HepG2 (cell line): ENCODE measurements at regions not wholly inside any gene's neighbourhood (a gene's known extent, or its start where the extent isn't known, plus 50 kb on each side); places are given as distances from the start of the nearest gene placed in this dataset.

ENCODE experiments used
- ATAC-seq: fragments of 200-7000 bp; cut with Tn5 transposase; 3 replicates; pipeline ENCODE4 v1.9.1; 2020; ENCODE audit warnings: mild to moderate bottlenecking, moderate library complexity
- BruUV-seq: library from RNA; stranded (reverse); fragments of 400-500 nt; replicated peaks from 2 replicates; lab custom pipeline; 2021; lab: Mats Ljungman, UMichigan
- CTCF ChIA-PET: fragments of 300-600 bp; formaldehyde crosslinking; extraction: SDS; loops from one replicate; lab custom pipeline; 2021; ENCODE audit warnings: low total read pairs, inconsistent platforms, low intra/inter-chr PET ratio; lab: Yijun Ruan, JAX
- POLR2A ChIA-PET: fragments of 350-600 bp; sonication (Branson Sonifier 250); formaldehyde crosslinking; loops from one replicate; lab custom pipeline; 2020; ENCODE audit warnings: antibody characterized with exemption, inconsistent platforms; lab: Yijun Ruan, JAX
- DNase-seq: peaks from one replicate; pipeline ENCODE4 v3.0.0-alpha.2; 2015; ENCODE audit warnings: low spot score
- FAIRE-seq: peaks from 3 replicates; lab custom pipeline; 2011; peaks lifted over from hg19 to GRCh38; lab: Jason Lieb, UNC
- H2AFZ ChIP-seq: one replicate; pipeline ENCODE4 v1.6.1; 2011; ENCODE audit warnings: low read length, inconsistent platforms
- H3K27ac ChIP-seq: fragments of 300-600 bp; 3 replicates; pipeline ENCODE4 v1.8.0; 2011; ENCODE audit warnings: mixed run types, mild to moderate bottlenecking, mixed read lengths, low read length, inconsistent platforms; ENCODE audit not compliant: insufficient read depth; ENCODE audit errors: extremely low read length
- H3K27me3 ChIP-seq, 2 experiments: fragments of 200-600 bp in 1 of 2; 2 replicates in 1 of 2; 3 replicates in 1 of 2; pipeline versions ENCODE4 v1.6.0 to v1.8.0; 2011; ENCODE audit warnings: low read length in 2 of 2, mild to moderate bottlenecking in 2 of 2, moderate library complexity in 2 of 2, inconsistent platforms in 1 of 2; ENCODE audit not compliant: insufficient read depth in 2 of 2, control insufficient read depth in 1 of 2
- H3K36me3 ChIP-seq, 2 experiments: fragments of 200-600 bp in 1 of 2; replicated peaks in 1 of 2; 2 replicates in 1 of 2; 3 replicates in 1 of 2; pipeline versions ENCODE4 v1.5.1 to v1.8.0; 2011; ENCODE audit warnings: low read length in 2 of 2, inconsistent platforms in 1 of 2; ENCODE audit not compliant: insufficient read depth in 2 of 2, control insufficient read depth in 1 of 2
- H3K4me1 ChIP-seq: 2 replicates; pipeline ENCODE4 v1.5.1; 2012; ENCODE audit warnings: low read length, inconsistent platforms; ENCODE audit not compliant: insufficient read depth
- H3K4me2 ChIP-seq: 2 replicates; pipeline ENCODE4 v1.6.0; 2011; ENCODE audit warnings: low read depth, low read length, inconsistent platforms
- H3K4me3 ChIP-seq, 3 experiments: fragments of 200-600 bp in 1 of 3; sonication (generic), shearing (Covaris generic) in 1 of 3; replicated peaks in 1 of 3; 2 replicates each; pipeline ENCODE4 v1.5.1; 2011 to 2016; ENCODE audit warnings: low read length in 3 of 3, inconsistent platforms in 2 of 3, low read depth in 2 of 3, mild to moderate bottlenecking in 2 of 3, control low read depth in 1 of 3, mixed read lengths in 1 of 3; ENCODE audit not compliant: insufficient read depth in 1 of 3
- H3K79me2 ChIP-seq: one replicate; pipeline ENCODE4 v1.6.1; 2011; ENCODE audit warnings: low read length, inconsistent platforms; ENCODE audit not compliant: insufficient read depth
- H3K9ac ChIP-seq: 2 replicates; pipeline ENCODE4 v1.6.0; 2011; ENCODE audit warnings: mild to moderate bottlenecking, low read depth, low read length, inconsistent platforms; ENCODE audit not compliant: insufficient read depth
- H3K9me3 ChIP-seq: 2 replicates; pipeline ENCODE4 v1.5.1; 2012; ENCODE audit warnings: mild to moderate bottlenecking, low read length
- H4K20me1 ChIP-seq: 2 replicates; pipeline ENCODE4 v1.6.0; 2011; ENCODE audit warnings: inconsistent platforms, mild to moderate bottlenecking, low read length, moderate library complexity; ENCODE audit not compliant: insufficient read depth
- MYNN ChIP-seq: sonication (generic); formaldehyde crosslinking; IDR thresholded peaks from 2 replicates; pipeline ENCODE4 v1.4.0; 2020; ENCODE audit warnings: mild to moderate bottlenecking, low read depth, missing genetic modification reagents
- ZFP90 ChIP-seq: sonication (generic); formaldehyde crosslinking; IDR thresholded peaks from 2 replicates; pipeline ENCODE4 v1.8.0; 2022; ENCODE audit warnings: missing genetic modification reagents, mild to moderate bottlenecking, inconsistent platforms, borderline replicate concordance
- ZNF570 ChIP-seq: sonication (generic); formaldehyde crosslinking; IDR thresholded peaks from 2 replicates; pipeline ENCODE4 v1.4.0; 2020; ENCODE audit warnings: mild to moderate bottlenecking, missing genetic modification reagents, borderline replicate concordance
- WGBS: methylation state at CpG from one replicate; pipeline ENCODE4 v1.1.6; 2017; ENCODE audit warnings: low lambda C conversion rate; 5-methylcytosine and 5-hydroxymethylcytosine counted together
- in situ Hi-C: cut with HindIII; loops from 2 replicates; pipeline ENCODE4 v1.10.0; 2017; ENCODE audit warnings: low pct_unique_long_range_greater_than_20kb; ENCODE audit not compliant: extremely low pct_ligation_motif_present
- intact Hi-C: fragments of 100-400 bp; cut with micrococcal nuclease; formaldehyde crosslinking; loops from one replicate; pipeline ENCODE4 v1.10.0; 2022; ENCODE audit not compliant: unreplicated experiment
- TF ChIP-seq, protein P1 (sequence below): sonication (generic); IDR thresholded peaks from 2 replicates; pipeline ENCODE4 v1.6.1; 2016; ENCODE audit warnings: low read depth, borderline replicate concordance
- TF ChIP-seq, protein P2 (sequence below): sonication (generic); formaldehyde crosslinking; IDR thresholded peaks from 2 replicates; pipeline ENCODE4 v1.4.0; 2020; ENCODE audit warnings: missing genetic modification reagents

DNA sequence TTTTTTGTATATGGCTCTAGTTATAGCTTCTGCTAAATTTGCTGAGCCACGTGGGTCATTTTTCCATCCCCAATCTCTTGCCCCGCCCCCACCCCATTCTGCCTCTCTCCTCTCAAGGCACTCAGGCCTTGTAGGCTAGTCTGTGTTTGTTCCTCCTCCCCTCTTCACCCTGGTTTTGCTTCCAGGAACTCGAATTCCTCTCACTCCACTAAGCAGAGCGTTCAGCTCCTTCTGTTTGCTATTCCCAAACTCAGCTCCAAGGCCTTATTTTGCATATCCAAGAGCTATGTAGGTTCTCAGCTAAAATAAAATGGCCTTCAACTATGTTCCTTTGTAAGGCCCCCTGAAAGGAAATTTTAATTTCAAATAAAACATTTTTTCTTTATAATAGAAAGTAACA is 1293.7 kb downstream of the EPHA7 start:
- intact Hi-C loops = no loop called here
- in situ Hi-C loops = loop anchor here (10.0 kb wide), 1 partner anchor 519 kb away; no protein-coding TSS in a partner anchor
- H3K9ac ChIP-seq = no peak overlapping the region
- TF ChIP-seq ZNF570 (CRISPR knock-in tag) (no peak), ZFP90 (CRISPR knock-in tag) (no peak), MYNN (CRISPR knock-in tag) (no peak)
- TF ChIP-seq, protein P1, sequence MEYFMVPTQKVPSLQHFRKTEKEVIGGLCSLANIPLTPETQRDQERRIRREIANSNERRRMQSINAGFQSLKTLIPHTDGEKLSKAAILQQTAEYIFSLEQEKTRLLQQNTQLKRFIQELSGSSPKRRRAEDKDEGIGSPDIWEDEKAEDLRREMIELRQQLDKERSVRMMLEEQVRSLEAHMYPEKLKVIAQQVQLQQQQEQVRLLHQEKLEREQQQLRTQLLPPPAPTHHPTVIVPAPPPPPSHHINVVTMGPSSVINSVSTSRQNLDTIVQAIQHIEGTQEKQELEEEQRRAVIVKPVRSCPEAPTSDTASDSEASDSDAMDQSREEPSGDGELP = no peak
- TF ChIP-seq, protein P2, sequence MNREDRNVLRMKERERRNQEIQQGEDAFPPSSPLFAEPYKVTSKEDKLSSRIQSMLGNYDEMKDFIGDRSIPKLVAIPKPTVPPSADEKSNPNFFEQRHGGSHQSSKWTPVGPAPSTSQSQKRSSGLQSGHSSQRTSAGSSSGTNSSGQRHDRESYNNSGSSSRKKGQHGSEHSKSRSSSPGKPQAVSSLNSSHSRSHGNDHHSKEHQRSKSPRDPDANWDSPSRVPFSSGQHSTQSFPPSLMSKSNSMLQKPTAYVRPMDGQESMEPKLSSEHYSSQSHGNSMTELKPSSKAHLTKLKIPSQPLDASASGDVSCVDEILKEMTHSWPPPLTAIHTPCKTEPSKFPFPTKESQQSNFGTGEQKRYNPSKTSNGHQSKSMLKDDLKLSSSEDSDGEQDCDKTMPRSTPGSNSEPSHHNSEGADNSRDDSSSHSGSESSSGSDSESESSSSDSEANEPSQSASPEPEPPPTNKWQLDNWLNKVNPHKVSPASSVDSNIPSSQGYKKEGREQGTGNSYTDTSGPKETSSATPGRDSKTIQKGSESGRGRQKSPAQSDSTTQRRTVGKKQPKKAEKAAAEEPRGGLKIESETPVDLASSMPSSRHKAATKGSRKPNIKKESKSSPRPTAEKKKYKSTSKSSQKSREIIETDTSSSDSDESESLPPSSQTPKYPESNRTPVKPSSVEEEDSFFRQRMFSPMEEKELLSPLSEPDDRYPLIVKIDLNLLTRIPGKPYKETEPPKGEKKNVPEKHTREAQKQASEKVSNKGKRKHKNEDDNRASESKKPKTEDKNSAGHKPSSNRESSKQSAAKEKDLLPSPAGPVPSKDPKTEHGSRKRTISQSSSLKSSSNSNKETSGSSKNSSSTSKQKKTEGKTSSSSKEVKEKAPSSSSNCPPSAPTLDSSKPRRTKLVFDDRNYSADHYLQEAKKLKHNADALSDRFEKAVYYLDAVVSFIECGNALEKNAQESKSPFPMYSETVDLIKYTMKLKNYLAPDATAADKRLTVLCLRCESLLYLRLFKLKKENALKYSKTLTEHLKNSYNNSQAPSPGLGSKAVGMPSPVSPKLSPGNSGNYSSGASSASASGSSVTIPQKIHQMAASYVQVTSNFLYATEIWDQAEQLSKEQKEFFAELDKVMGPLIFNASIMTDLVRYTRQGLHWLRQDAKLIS (CRISPR knock-in tag) = no peak
- H3K36me3 ChIP-seq = no peaks in the 10 kb centered on the region
- no peaks in the 10 kb centered on the region for H4K20me1 ChIP-seq
- ATAC-seq (no peak), FAIRE-seq (no peak), DNase-seq (no peak)
- H3K9me3 ChIP-seq = no peaks in the 10 kb centered on the region
- no peak overlapping the region for H3K4me2 ChIP-seq
- H3K4me3 ChIP-seq = no peak overlapping the region
- BruUV-seq = no TSS peak
- no peak overlapping the region for H2AFZ ChIP-seq
- no peaks in the 10 kb centered on the region for H3K4me1 ChIP-seq
- CTCF ChIA-PET = no interaction called here
- H3K27ac ChIP-seq = no peak overlapping the region
- 20% methylated on average over 3 of the region's 4 CpGs for WGBS
- POLR2A ChIA-PET = no interaction called here
- H3K27me3 ChIP-seq = no peaks in the 10 kb centered on the region
- H3K79me2 ChIP-seq = no peaks in the 10 kb centered on the region
